A673 (cell line): ENCODE measurements at regions not wholly inside any gene's neighbourhood (a gene's known extent, or its start where the extent isn't known, plus 50 kb on each side); places are given as distances from the start of the nearest gene placed in this dataset.

Experiments used
- BruUV-seq: library from RNA; stranded (reverse); fragments of 400-500 nt; replicated peaks from 2 replicates; lab custom pipeline; 2021; lab: Mats Ljungman, UMichigan
- CTCF ChIA-PET: fragments of 300-600 bp; sonication (Branson Sonifier 250); formaldehyde crosslinking; loops from one replicate; lab custom pipeline; 2022; ENCODE audit warnings: antibody characterized with exemption; lab: Charles Lee
- POLR2A ChIA-PET: fragments of 300-600 bp; sonication (Branson Sonifier 250); formaldehyde crosslinking; loops from one replicate; lab custom pipeline; 2022; ENCODE audit warnings: antibody characterized with exemption; ENCODE audit not compliant: low non-redundant PET; lab: Charles Lee
- DNase-seq: peaks from one replicate; pipeline ENCODE4 v3.0.0-alpha.2; 2015; ENCODE audit warnings: low spot score
- H3K27ac ChIP-seq: fragments of 200-600 bp; sonication (generic); 2 replicates; pipeline ENCODE4 v1.5.1; 2016; ENCODE audit warnings: mixed run types, low read depth, mild to moderate bottlenecking, mixed read lengths, antibody characterized with exemption, low read length; ENCODE audit not compliant: poor library complexity, severe bottlenecking
- H3K27me3 ChIP-seq: fragments of 200-600 bp; sonication (generic); replicated peaks from 2 replicates; pipeline ENCODE4 v1.6.1; 2017; ENCODE audit warnings: mixed run types, low read depth, mild to moderate bottlenecking, mixed read lengths, antibody characterized with exemption, low read length; ENCODE audit not compliant: insufficient read depth, poor library complexity
- H3K36me3 ChIP-seq: fragments of 200-600 bp; sonication (generic); 2 replicates; pipeline ENCODE4 v1.6.1; 2016; ENCODE audit warnings: mixed run types, mild to moderate bottlenecking, mixed read lengths, antibody characterized with exemption, low read length; ENCODE audit not compliant: insufficient read depth, poor library complexity, severe bottlenecking
- H3K4me1 ChIP-seq: fragments of 200-600 bp; sonication (generic); 2 replicates; pipeline ENCODE4 v1.6.1; 2017; ENCODE audit warnings: mixed run types, mild to moderate bottlenecking, mixed read lengths, antibody characterized with exemption, low read length; ENCODE audit not compliant: insufficient read depth, poor library complexity, severe bottlenecking
- H3K4me3 ChIP-seq: fragments of 200-600 bp; sonication (generic); 2 replicates; pipeline ENCODE4 v1.5.1; 2016; ENCODE audit warnings: low read depth, mixed run types, mild to moderate bottlenecking, mixed read lengths, low read length; ENCODE audit not compliant: poor library complexity, severe bottlenecking
- H3K9me3 ChIP-seq: fragments of 200-600 bp; sonication (generic); 2 replicates; pipeline ENCODE4 v1.6.1; 2016; ENCODE audit warnings: mixed run types, low read depth, mild to moderate bottlenecking, mixed read lengths, antibody characterized with exemption, low read length; ENCODE audit not compliant: poor library complexity, severe bottlenecking
- EZH2 ChIP-seq: fragments of 200-600 bp; sonication (generic); IDR thresholded peaks from 2 replicates; pipeline ENCODE4 v1.6.1; 2017; ENCODE audit warnings: borderline replicate concordance, low read depth, mild to moderate bottlenecking, mixed read lengths, antibody characterized with exemption, low read length; ENCODE audit not compliant: poor library complexity, severe bottlenecking
- intact Hi-C: fragments of 100-400 bp; cut with micrococcal nuclease; formaldehyde crosslinking; loops from one replicate; pipeline ENCODE4 v1.10.0; 2022; ENCODE audit not compliant: unreplicated experiment
- TF ChIP-seq, protein P1 (sequence below): fragments of 300-800, 200-600 bp; sonication (generic); conservative IDR thresholded peaks from 2 replicates; pipeline ENCODE4 v1.5.1; 2017; ENCODE audit warnings: low read depth, mild to moderate bottlenecking, antibody characterized with exemption, low read length, moderate library complexity, mixed read lengths

DNA sequence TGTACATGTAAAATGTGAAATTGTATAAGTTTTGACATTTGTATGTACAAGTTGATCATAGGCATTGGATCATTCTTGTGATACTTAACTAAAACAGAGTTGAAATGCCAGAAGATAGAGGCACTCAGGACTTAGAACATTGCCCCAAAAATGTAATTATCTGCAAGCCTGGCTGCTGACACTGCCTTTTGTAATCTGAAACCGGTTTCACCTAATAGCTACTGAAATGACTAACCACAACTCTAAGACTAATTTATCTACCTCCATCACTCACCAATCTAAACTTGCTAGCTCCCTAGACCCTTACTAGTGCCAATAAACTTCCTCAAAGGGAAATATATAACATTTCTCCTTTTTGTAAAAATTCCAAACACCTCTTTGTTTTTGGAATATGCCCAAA is 2596.2 kb downstream of the PCDH9 start:
- CTCF ChIA-PET, result interaction anchor here (0.6 kb wide), 1 partner anchor 36 kb away, joined by 4 read pairs; no protein-coding TSS in a partner anchor
- BruUV-seq, result no TSS peak
- no peaks in the 10 kb centered on the region for H3K4me1 ChIP-seq
- POLR2A ChIA-PET, result no interaction called here
- no peak overlapping the region for H3K27ac ChIP-seq
- DNase-seq, result peak; percentile 1
- no peaks in the 10 kb centered on the region for H3K27me3 ChIP-seq
- intact Hi-C loops, result no loop called here
- TF ChIP-seq, protein P1, sequence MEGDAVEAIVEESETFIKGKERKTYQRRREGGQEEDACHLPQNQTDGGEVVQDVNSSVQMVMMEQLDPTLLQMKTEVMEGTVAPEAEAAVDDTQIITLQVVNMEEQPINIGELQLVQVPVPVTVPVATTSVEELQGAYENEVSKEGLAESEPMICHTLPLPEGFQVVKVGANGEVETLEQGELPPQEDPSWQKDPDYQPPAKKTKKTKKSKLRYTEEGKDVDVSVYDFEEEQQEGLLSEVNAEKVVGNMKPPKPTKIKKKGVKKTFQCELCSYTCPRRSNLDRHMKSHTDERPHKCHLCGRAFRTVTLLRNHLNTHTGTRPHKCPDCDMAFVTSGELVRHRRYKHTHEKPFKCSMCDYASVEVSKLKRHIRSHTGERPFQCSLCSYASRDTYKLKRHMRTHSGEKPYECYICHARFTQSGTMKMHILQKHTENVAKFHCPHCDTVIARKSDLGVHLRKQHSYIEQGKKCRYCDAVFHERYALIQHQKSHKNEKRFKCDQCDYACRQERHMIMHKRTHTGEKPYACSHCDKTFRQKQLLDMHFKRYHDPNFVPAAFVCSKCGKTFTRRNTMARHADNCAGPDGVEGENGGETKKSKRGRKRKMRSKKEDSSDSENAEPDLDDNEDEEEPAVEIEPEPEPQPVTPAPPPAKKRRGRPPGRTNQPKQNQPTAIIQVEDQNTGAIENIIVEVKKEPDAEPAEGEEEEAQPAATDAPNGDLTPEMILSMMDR, result no peak
- TF ChIP-seq EZH2, result no peak
- no peak overlapping the region for H3K4me3 ChIP-seq
- no peaks in the 10 kb centered on the region for H3K9me3 ChIP-seq
- no peaks in the 10 kb centered on the region for H3K36me3 ChIP-seq

DNA sequence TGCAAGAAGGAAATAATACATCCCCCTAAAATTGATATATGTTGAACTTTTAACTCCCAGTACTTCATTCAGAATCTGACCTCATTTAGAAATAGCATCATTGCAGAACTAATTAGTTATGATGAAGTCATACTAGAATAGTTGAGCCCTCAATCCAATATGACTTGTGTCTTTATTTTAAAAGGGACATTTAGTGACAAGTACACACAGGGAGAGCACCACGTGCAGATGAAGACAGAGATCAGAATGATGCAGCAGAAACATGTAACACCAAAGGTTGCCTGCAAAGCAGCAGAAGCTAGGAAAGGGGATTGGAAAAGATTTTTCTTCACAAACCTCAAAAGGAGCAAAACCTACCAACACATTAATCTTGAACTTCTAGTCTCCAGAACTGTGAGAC is 2602.5 kb downstream of the PCDH9 start:
- intact Hi-C loops, result no loop called here
- H3K27me3 ChIP-seq, result no peaks in the 10 kb centered on the region
- TF ChIP-seq, protein P1, result no peak
- TF ChIP-seq EZH2, result no peak
- no peak overlapping the region for H3K27ac ChIP-seq
- no peaks in the 10 kb centered on the region for H3K36me3 ChIP-seq
- CTCF ChIA-PET, result no interaction called here
- H3K4me1 ChIP-seq, result no peaks in the 10 kb centered on the region
- BruUV-seq, result no TSS peak
- POLR2A ChIA-PET, result no interaction called here
- no peak for DNase-seq
- H3K9me3 ChIP-seq, result no peaks in the 10 kb centered on the region
- no peak overlapping the region for H3K4me3 ChIP-seq

DNA sequence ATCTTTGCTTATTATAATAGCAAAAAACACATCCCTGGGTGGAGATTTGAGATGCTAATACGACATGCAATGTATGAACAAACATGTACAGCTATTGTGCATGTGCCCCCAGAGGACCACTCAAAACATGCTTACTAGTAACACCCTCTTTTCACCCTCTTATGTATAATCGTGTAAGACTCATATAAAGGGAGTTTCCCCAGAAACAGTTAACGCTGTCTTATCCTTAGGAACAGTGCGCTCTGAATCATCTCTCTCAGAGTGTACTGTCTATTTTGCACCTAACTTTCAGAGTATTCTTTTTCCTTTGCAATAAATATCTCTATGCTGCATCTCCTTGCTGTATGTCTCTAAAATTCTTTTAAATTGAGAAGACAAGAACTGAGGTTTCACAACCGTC is 2604.0 kb downstream of the PCDH9 start:
- Histone ChIP-seq H3K36me3 (no peaks in the 10 kb centered on the region), H3K27ac (no peak overlapping the region), H3K27me3 (no peaks in the 10 kb centered on the region), H3K4me1 (no peaks in the 10 kb centered on the region), H3K4me3 (no peak overlapping the region), H3K9me3 (no peaks in the 10 kb centered on the region)
- no TSS peak for BruUV-seq
- ChIA-PET POLR2A (no interaction called here), CTCF (no interaction called here)
- intact Hi-C loops, result no loop called here
- no peak for TF ChIP-seq EZH2
- DNase-seq, result no peak

DNA sequence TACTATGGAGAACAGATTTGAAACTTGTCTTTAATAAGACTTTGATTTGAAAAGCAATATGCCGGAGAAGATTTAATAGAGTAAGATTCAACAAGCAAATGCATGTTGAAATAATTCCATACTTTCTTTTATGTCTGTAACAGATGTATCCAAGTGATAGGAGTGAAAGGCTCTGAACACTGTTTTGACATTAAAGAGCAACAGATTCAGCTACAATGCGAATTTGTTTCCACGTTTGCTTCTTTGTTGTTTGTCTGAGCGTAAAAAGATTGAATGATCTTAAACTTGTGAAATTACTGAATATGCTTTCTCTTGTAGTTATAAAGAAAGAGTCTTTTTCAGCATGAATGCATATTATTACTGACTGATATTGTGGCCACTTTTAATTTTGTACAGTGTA is 2612.9 kb downstream of the PCDH9 start:
- Histone ChIP-seq H3K27me3 (no peaks in the 10 kb centered on the region), H3K4me3 (no peak overlapping the region), H3K9me3 (no peaks in the 10 kb centered on the region), H3K4me1 (no peaks in the 10 kb centered on the region), H3K36me3 (no peaks in the 10 kb centered on the region), H3K27ac (no peak overlapping the region)
- CTCF ChIA-PET, result no interaction called here
- intact Hi-C loops, result no loop called here
- no TSS peak for BruUV-seq
- POLR2A ChIA-PET, result no interaction called here
- DNase-seq, result no peak
- TF ChIP-seq, protein P1, result no peak
- no peak for TF ChIP-seq EZH2
